BE2C (cell line): ENCODE measurements at regions not wholly inside any gene's neighbourhood (a gene's known extent, or its start where the extent isn't known, plus 50 kb on each side); places are given as distances from the start of the nearest gene placed in this dataset.

Experiments
- DNase-seq: peaks from one replicate; pipeline ENCODE4 v3.0.0-alpha.2; 2020
- H3K27me3 ChIP-seq: fragments of 250-450 bp; sonication (Bioruptor Pico); 2 replicates; pipeline ENCODE4 v1.5.1; 2020; ENCODE audit warnings: mild to moderate bottlenecking
- H3K36me3 ChIP-seq: fragments of 250-450 bp; sonication (Bioruptor Pico); 2 replicates; pipeline ENCODE4 v1.5.1; 2020; ENCODE audit warnings: mild to moderate bottlenecking
- H3K4me1 ChIP-seq: fragments of 250-450 bp; sonication (Bioruptor Pico); 2 replicates; pipeline ENCODE4 v1.5.1; 2020
- H3K4me3 ChIP-seq: 2 replicates; pipeline ENCODE4 v1.5.1; 2011; ENCODE audit warnings: low read depth, low read length
- H3K9me3 ChIP-seq: fragments of 250-450 bp; sonication (Bioruptor Pico); 2 replicates; pipeline ENCODE4 v1.5.1; 2020
- CTCF ChIP-seq: IDR thresholded peaks from 2 replicates; pipeline ENCODE4 v1.5.1; 2012; ENCODE audit warnings: mild to moderate bottlenecking, low read depth, low read length

GRCh38 chr9:110050925-110051355 is 157.0 kb downstream of the C9orf152 start:
- no peak for TF ChIP-seq CTCF
- no peak for DNase-seq

DNA sequence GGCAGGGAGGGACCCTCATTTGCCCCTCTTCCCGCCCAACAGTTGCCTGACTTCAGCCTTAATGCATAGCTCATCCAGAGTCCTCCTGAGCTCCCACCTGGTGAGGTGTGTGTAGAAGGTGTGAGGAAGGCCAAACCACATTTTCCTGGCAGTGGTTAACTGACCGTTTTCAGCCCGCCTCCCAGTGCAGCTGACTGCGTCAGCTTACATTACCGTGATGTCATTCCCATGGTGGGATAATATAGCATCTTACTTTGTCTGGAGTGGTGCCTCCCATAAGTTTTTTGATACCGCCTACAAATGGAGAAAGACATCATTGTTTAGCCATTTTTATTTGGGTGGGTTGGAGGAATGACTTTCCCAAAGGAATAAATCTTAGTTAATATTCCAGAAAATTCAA is 151.9 kb downstream of the C9orf152 start:
- no peak for DNase-seq
- Histone ChIP-seq H3K4me3 (no peak overlapping the region), H3K36me3 (no peaks in the 10 kb centered on the region), H3K9me3 (no peaks in the 10 kb centered on the region), H3K27me3 (peaks cover 5% of the 10 kb centered on the region), H3K4me1 (no peaks in the 10 kb centered on the region)
- TF ChIP-seq CTCF = no peak

More at GRCh38 chr9:110050925-110051355, 157.0 kb downstream of the C9orf152 start:
- Histone ChIP-seq H3K27me3 (peaks cover 47% of the 10 kb centered on the region), H3K9me3 (no peaks in the 10 kb centered on the region), H3K4me1 (no peaks in the 10 kb centered on the region; the same call in 1 of the 2 replicates), H3K4me3 (no peak overlapping the region), H3K36me3 (no peaks in the 10 kb centered on the region)

DNA sequence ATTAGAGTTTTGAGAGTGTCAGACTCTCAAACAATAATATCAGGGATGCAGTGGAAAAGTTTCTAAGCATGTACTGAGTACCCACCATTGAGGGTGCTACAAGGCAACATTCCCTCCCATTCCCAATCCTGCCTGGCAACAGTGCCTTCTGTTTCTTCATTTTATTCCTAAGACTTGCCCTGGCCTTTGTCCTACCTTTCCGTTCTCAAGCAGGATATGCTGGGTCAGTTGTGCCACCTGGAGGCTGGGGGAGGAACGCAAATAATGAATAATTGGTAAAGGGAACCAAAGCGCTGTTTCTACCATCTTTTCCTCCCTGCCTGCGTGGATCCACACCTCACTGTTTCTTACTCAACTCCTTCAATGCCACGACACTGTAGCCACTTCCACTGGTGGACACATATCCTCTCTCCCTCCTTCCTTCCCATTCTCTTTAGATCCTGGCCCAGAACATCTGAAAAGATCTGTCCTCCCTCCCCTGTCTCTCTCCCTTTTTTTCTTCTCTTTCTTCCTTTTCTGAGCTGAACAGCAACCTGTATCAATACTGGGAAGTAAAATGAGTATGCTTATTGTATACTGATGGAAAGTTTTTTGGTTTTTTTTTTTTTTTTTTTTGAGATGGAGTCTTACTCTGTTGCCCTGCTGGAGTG is 149.5 kb downstream of the C9orf152 start:
- peak; percentile 34 for TF ChIP-seq CTCF
- no peaks in the 10 kb centered on the region for H3K36me3 ChIP-seq
- DNase-seq = peak; percentile 36

DNA sequence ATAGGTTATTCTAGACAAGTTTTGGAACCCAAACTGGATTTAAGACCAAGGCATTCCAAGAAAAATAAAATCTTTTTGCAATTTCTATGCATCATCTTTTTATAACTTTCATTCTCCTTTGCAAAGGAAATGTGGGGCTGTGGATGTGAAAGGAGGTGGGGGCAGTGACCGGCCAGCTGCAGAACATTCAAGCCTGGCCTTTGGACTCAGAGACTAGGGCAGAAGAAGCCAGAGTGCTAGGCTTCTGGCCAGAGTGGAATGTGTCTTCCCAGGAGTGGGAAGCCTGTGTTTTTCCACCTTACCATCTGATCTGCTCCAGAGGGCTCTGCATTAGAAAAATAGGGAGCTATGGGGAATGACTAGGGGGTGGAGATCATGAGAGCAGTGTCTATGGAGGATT is 148.5 kb downstream of the C9orf152 start:
- no peak for DNase-seq
- Histone ChIP-seq H3K27me3 (no peaks in the 10 kb centered on the region), H3K4me3 (no peak overlapping the region), H3K4me1 (no peaks in the 10 kb centered on the region), H3K36me3 (no peaks in the 10 kb centered on the region), H3K9me3 (no peaks in the 10 kb centered on the region)
- TF ChIP-seq CTCF = no peak

More for the DNA sequence above, 149.5 kb downstream of the C9orf152 start:
- H3K4me1 ChIP-seq = no peaks in the 10 kb centered on the region
- no peaks in the 10 kb centered on the region for H3K9me3 ChIP-seq
- no peaks in the 10 kb centered on the region for H3K27me3 ChIP-seq
- H3K4me3 ChIP-seq = no peak overlapping the region

DNA sequence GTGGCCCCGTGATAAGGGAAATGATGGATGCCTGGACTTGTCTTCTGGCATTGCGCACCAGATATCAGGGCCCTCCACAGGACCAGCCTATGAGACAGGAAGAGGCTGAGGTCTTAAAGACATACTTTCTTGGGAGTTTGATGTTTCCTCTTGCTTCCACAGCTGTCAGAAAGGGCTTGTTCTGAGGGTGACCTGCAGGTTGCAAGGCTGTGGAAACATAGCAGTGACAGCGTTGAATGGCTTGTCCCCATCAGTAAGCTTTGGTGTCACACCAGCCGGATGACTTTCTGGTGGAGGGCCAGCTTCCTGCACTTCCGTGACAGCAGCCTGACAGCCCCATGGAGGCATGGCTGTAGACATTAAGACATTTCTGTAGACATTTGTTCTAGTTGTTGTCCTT is 143.2 kb downstream of the C9orf152 start:
- Histone ChIP-seq H3K4me3 (no peak overlapping the region), H3K9me3 (no peaks in the 10 kb centered on the region), H3K36me3 (no peaks in the 10 kb centered on the region), H3K4me1 (no peaks in the 10 kb centered on the region), H3K27me3 (no peaks in the 10 kb centered on the region)
- DNase-seq = no peak
- no peak for TF ChIP-seq CTCF

- no peaks in the 10 kb centered on the region for H3K9me3 ChIP-seq
- DNase-seq = no peak
- H3K4me3 ChIP-seq = no peak overlapping the region
- no peaks in the 10 kb centered on the region for H3K4me1 ChIP-seq
- H3K27me3 ChIP-seq = no peaks in the 10 kb centered on the region
- H3K36me3 ChIP-seq = no peaks in the 10 kb centered on the region
- TF ChIP-seq CTCF = no peak
These were observed 142.4 kb downstream of the C9orf152 start for GRCh38 chr9:110065532-110065931.
